Stimulated activated CD8-positive, alpha-beta memory T cell treated with anti-CD3 and anti-CD28 coated beads, Interleukin-7, amount 100 ng/mL, for 4 hours (primary cell): ENCODE measurements at regions not wholly inside any gene's neighbourhood (a gene's known extent, or its start where the extent isn't known, plus 50 kb on each side); places are given as distances from the start of the nearest gene placed in this dataset.
A peak's percentile ranks its signal among the peaks of the same experiment; 100 is the strongest.

Experiments
- DNase-seq, 2 donors: peaks; one replicate each; pipeline ENCODE4 v3.0.0-alpha.2; 2020; ENCODE audit warnings: low read depth in 2 of 2

- DNase-seq: no peak
Observed at GRCh38 chr6:40312213-40313015, 274.8 kb downstream of the LRFN2 start.

GRCh38 chr6:40308533-40309306 is 278.4 kb downstream of the LRFN2 start:
- peak in 1 of 2 donors; percentile 10 for DNase-seq

- no peak for DNase-seq
Observed at GRCh38 chr6:40307712-40308111, 279.5 kb downstream of the LRFN2 start.

- DNase-seq: no peak
Observed at GRCh38 chr6:40302856-40303454, 284.2 kb downstream of the LRFN2 start.

- no peak for DNase-seq
Observed at GRCh38 chr6:40299681-40300080, 287.5 kb downstream of the LRFN2 start.

- DNase-seq: no peak
Observed at GRCh38 chr6:40298207-40298606, 289.0 kb downstream of the LRFN2 start.

GRCh38 chr6:40295251-40295950 is 291.8 kb downstream of the LRFN2 start:
- no peak for DNase-seq

- no peak for DNase-seq
Observed at GRCh38 chr6:40293460-40294185, 293.5 kb downstream of the LRFN2 start.

GRCh38 chr6:40293060-40293459 is 294.1 kb downstream of the LRFN2 start:
- no peak for DNase-seq

GRCh38 chr6:40290816-40291215 is 296.3 kb downstream of the LRFN2 start:
- no peak for DNase-seq

GRCh38 chr6:40288919-40289318 is 298.2 kb downstream of the LRFN2 start:
- no peak for DNase-seq

- no peak for DNase-seq
Observed at GRCh38 chr6:40287296-40287850, 299.8 kb downstream of the LRFN2 start.

GRCh38 chr6:40286721-40287120 is 300.4 kb downstream of the LRFN2 start:
- no peak for DNase-seq

GRCh38 chr6:40285996-40286395 is 301.2 kb downstream of the LRFN2 start:
- DNase-seq: no peak

GRCh38 chr6:40285535-40285934 is 301.6 kb downstream of the LRFN2 start:
- DNase-seq: no peak

- DNase-seq: no peak
Observed at GRCh38 chr6:40282986-40283385, 304.2 kb downstream of the LRFN2 start.

- no peak for DNase-seq
Observed at GRCh38 chr6:40281402-40281801, 305.8 kb downstream of the LRFN2 start.

- no peak for DNase-seq
Observed at GRCh38 chr6:40280231-40280630, 306.9 kb downstream of the LRFN2 start.

GRCh38 chr6:40276141-40276540 is 311.0 kb downstream of the LRFN2 start:
- no peak for DNase-seq

GRCh38 chr6:40274058-40274457 is 313.1 kb downstream of the LRFN2 start:
- no peak for DNase-seq

- no peak for DNase-seq
Observed at GRCh38 chr6:40268614-40269013, 318.6 kb downstream of the LRFN2 start.
